ENCODE measurements at regions not wholly inside any gene's neighbourhood (a gene's known extent, or its start where the extent isn't known, plus 50 kb on each side); places are given as distances from the start of the nearest gene placed in this dataset.

- DNase-seq: no peak
Measured at GRCh38 chr19:30895946-30896345, 453.3 kb downstream of the TSHZ3 start.

GRCh38 chr19:30891051-30891450 is 458.2 kb downstream of the TSHZ3 start:
- no peak for DNase-seq

GRCh38 chr19:30890033-30890432 is 459.2 kb downstream of the TSHZ3 start:
- DNase-seq: no peak

- DNase-seq: no peak
Measured at GRCh38 chr19:30888937-30889336, 460.3 kb downstream of the TSHZ3 start.

- DNase-seq: no peak
Measured at GRCh38 chr19:30887042-30887441, 462.2 kb downstream of the TSHZ3 start.

- no peak for DNase-seq
Measured at GRCh38 chr19:30886222-30886621, 463.0 kb downstream of the TSHZ3 start.

- DNase-seq: no peak
Measured at GRCh38 chr19:30884146-30884812, 465.0 kb downstream of the TSHZ3 start.

GRCh38 chr19:30883071-30883470 is 466.2 kb downstream of the TSHZ3 start:
- DNase-seq: no peak

- no peak for DNase-seq
Measured at GRCh38 chr19:30882411-30883005, 466.7 kb downstream of the TSHZ3 start.

- no peak for DNase-seq
Measured at GRCh38 chr19:30881930-30882329, 467.3 kb downstream of the TSHZ3 start.

GRCh38 chr19:30881281-30881680 is 468.0 kb downstream of the TSHZ3 start:
- DNase-seq: no peak

- no peak for DNase-seq
Measured at GRCh38 chr19:30880551-30880950, 468.7 kb downstream of the TSHZ3 start.

- DNase-seq: no peak
Measured at GRCh38 chr19:30880151-30880550, 469.1 kb downstream of the TSHZ3 start.

GRCh38 chr19:30879736-30880135 is 469.5 kb downstream of the TSHZ3 start:
- no peak for DNase-seq

GRCh38 chr19:30879225-30879624 is 470.0 kb downstream of the TSHZ3 start:
- no peak for DNase-seq

- DNase-seq: no peak
Measured at GRCh38 chr19:30878495-30878894, 470.7 kb downstream of the TSHZ3 start.

GRCh38 chr19:30877661-30878113 is 471.5 kb downstream of the TSHZ3 start:
- DNase-seq: no peak

GRCh38 chr19:30873691-30874090 is 475.5 kb downstream of the TSHZ3 start:
- no peak for DNase-seq

GRCh38 chr19:30873003-30873402 is 476.2 kb downstream of the TSHZ3 start:
- DNase-seq: no peak

- DNase-seq: no peak
Measured at GRCh38 chr19:30871979-30872378, 477.3 kb downstream of the TSHZ3 start.

- DNase-seq: no peak
Measured at GRCh38 chr19:30870876-30871275, 478.4 kb downstream of the TSHZ3 start.

- no peak for DNase-seq
Measured at GRCh38 chr19:30865511-30865910, 483.7 kb downstream of the TSHZ3 start.

GRCh38 chr19:30864391-30865215 is 484.6 kb downstream of the TSHZ3 start:
- DNase-seq: no peak

- no peak for DNase-seq
Measured at GRCh38 chr19:30862876-30863275, 486.4 kb downstream of the TSHZ3 start.
